Fibroblast of the aortic adventitia (primary cell): ENCODE measurements at regions not wholly inside any gene's neighbourhood (a gene's known extent, or its start where the extent isn't known, plus 50 kb on each side); places are given as distances from the start of the nearest gene placed in this dataset.

ENCODE experiments used
- DNase-seq: peaks from one replicate; pipeline ENCODE4 v3.0.0-alpha.2; 2010; ENCODE audit warnings: low read depth
- H3K4me3 ChIP-seq: 2 replicates; pipeline ENCODE4 v1.5.1; 2011; ENCODE audit warnings: low read depth, mild to moderate bottlenecking, control low read depth, low read length, moderate library complexity
- CTCF ChIP-seq: IDR thresholded peaks from 2 replicates; pipeline ENCODE4 v1.5.1; 2011; ENCODE audit warnings: mild to moderate bottlenecking, low read length, control low read depth, inconsistent platforms; ENCODE audit not compliant: insufficient read depth

- no peak for TF ChIP-seq CTCF
- no peak overlapping the region for H3K4me3 ChIP-seq
- DNase-seq, result no peak
These were observed 222.6 kb upstream of the INTU start for GRCh38 chr4:127410201-127410600.

- TF ChIP-seq CTCF, result no peak
- no peak overlapping the region for H3K4me3 ChIP-seq
- no peak for DNase-seq
These were observed 222.1 kb upstream of the INTU start for GRCh38 chr4:127410644-127411043.

- no peak for TF ChIP-seq CTCF
- no peak overlapping the region for H3K4me3 ChIP-seq
- no peak for DNase-seq
These were observed 217.7 kb upstream of the INTU start for GRCh38 chr4:127414951-127415606.

- no peak overlapping the region for H3K4me3 ChIP-seq
- no peak for TF ChIP-seq CTCF
- no peak for DNase-seq
These were observed 216.6 kb upstream of the INTU start for GRCh38 chr4:127416115-127416514.

- no peak overlapping the region for H3K4me3 ChIP-seq
- no peak for TF ChIP-seq CTCF
- DNase-seq, result no peak
These were observed 214.7 kb upstream of the INTU start for GRCh38 chr4:127417885-127418535.

- no peak for DNase-seq
- TF ChIP-seq CTCF, result no peak
- no peak overlapping the region for H3K4me3 ChIP-seq
These were observed 213.3 kb upstream of the INTU start for GRCh38 chr4:127419431-127419830.
